OCI-LY7 (cell line): ENCODE measurements at regions not wholly inside any gene's neighbourhood (a gene's known extent, or its start where the extent isn't known, plus 50 kb on each side); places are given as distances from the start of the nearest gene placed in this dataset.

Source experiments
- BruUV-seq: library from RNA; stranded (reverse); fragments of 400-500 nt; replicated peaks from 2 replicates; lab custom pipeline; 2021; lab: Mats Ljungman, UMichigan
- CTCF ChIA-PET: fragments of 300-600 bp; sonication (Branson Sonifier 250); formaldehyde crosslinking; loops from one replicate; lab custom pipeline; 2022; ENCODE audit warnings: antibody characterized with exemption; ENCODE audit not compliant: unreplicated experiment; lab: Charles Lee
- POLR2A ChIA-PET: fragments of 300-600 bp; sonication (Branson Sonifier 250); formaldehyde crosslinking; loops from one replicate; lab custom pipeline; 2022; ENCODE audit warnings: antibody characterized with exemption; lab: Charles Lee
- DNase-seq: peaks from one replicate; pipeline ENCODE4 v3.0.0-alpha.2; 2015; ENCODE audit warnings: low spot score
- H2AFZ ChIP-seq: fragments of 200-600 bp; sonication (generic), shearing (Covaris generic); 2 replicates; pipeline ENCODE4 v1.6.1; 2014; ENCODE audit warnings: mild to moderate bottlenecking, antibody characterized with exemption, low read length, moderate library complexity
- H3K27ac ChIP-seq: fragments of 200-600 bp; sonication (generic); 2 replicates; pipeline ENCODE4 v1.5.1; 2014; ENCODE audit warnings: mixed run types, low read depth, mild to moderate bottlenecking, moderate library complexity, low read length, inconsistent platforms; ENCODE audit not compliant: poor library complexity, severe bottlenecking
- H3K36me3 ChIP-seq: fragments of 200-600 bp; sonication (generic); 2 replicates; pipeline ENCODE4 v1.6.1; 2014; ENCODE audit warnings: mild to moderate bottlenecking, antibody characterized with exemption, low read length, moderate library complexity, mixed read lengths; ENCODE audit not compliant: insufficient read depth
- H3K4me1 ChIP-seq: fragments of 200-600 bp; sonication (generic); 2 replicates; pipeline ENCODE4 v1.5.1; 2014; ENCODE audit warnings: mild to moderate bottlenecking, low read length; ENCODE audit not compliant: insufficient read depth, poor library complexity, severe bottlenecking
- H3K4me2 ChIP-seq: fragments of 200-600 bp; sonication (generic); 2 replicates; pipeline ENCODE4 v1.6.1; 2014; ENCODE audit warnings: mild to moderate bottlenecking, low read length
- H3K4me3 ChIP-seq: fragments of 200-600 bp; sonication (generic); 2 replicates; pipeline ENCODE4 v1.5.1; 2014; ENCODE audit warnings: mild to moderate bottlenecking, low read depth, low read length; ENCODE audit not compliant: poor library complexity, severe bottlenecking
- H3K79me2 ChIP-seq: fragments of 200-600 bp; sonication (generic); 2 replicates; pipeline ENCODE4 v1.6.1; 2016; ENCODE audit warnings: low read depth, mild to moderate bottlenecking, low read length, moderate library complexity, mixed read lengths; ENCODE audit not compliant: insufficient read depth
- H3K9me2 ChIP-seq: fragments of 200-600 bp; sonication (generic); 2 replicates; pipeline ENCODE4 v1.6.1; 2016; ENCODE audit warnings: mild to moderate bottlenecking, low read length, mixed read lengths; ENCODE audit not compliant: insufficient read depth
- H3K9me3 ChIP-seq: fragments of 200-600 bp; sonication (generic); 2 replicates; pipeline ENCODE4 v1.6.1; 2014; ENCODE audit warnings: mild to moderate bottlenecking, mixed run types, low read length, mixed read lengths
- H4K20me1 ChIP-seq: fragments of 200-600 bp; sonication (generic); 2 replicates; pipeline ENCODE4 v1.6.1; 2014; ENCODE audit warnings: mild to moderate bottlenecking, antibody characterized with exemption, low read length, moderate library complexity, mixed read lengths; ENCODE audit not compliant: insufficient read depth
- EZH2phosphoT487 ChIP-seq: fragments of 200-600 bp; sonication (generic); IDR thresholded peaks from 2 replicates; pipeline ENCODE4 v1.6.1; 2018; ENCODE audit warnings: low read depth, borderline replicate concordance, mild to moderate bottlenecking, mixed run types, antibody characterized with exemption, low read length, moderate library complexity, mixed read lengths
- intact Hi-C: fragments of 100-400 bp; cut with micrococcal nuclease; formaldehyde crosslinking; loops from one replicate; pipeline ENCODE4 v1.10.0; 2022; ENCODE audit not compliant: unreplicated experiment
- TF ChIP-seq, protein P1 (sequence below): fragments of 200-600 bp; sonication (generic); conservative IDR thresholded peaks from 2 replicates; pipeline ENCODE4 v1.5.1; 2014; ENCODE audit warnings: mild to moderate bottlenecking, antibody characterized with exemption, low read length, moderate library complexity, mixed read lengths

DNA sequence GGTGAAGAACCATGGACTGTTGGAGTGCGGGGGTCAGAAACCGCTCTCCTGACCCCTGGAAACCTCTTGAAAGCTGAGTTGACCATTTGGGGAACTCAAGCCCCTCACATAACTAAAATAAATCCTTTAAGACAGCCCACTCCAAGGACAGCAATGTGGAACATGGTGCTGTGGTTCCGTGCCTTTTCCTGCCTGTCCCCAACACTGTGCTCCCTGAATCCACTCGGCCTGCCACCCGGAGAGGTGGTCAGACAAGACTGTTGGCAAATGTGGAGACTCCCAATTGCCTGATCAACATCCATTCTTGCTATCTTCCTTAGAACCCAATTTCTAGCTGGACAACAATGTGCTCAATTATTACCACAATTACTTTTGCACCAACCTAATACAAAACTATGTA is 286.0 kb downstream of the NPHP4 start:
- Histone ChIP-seq H4K20me1 (no peaks in the 10 kb centered on the region), H3K27ac (no peak overlapping the region), H3K4me3 (no peak overlapping the region), H2AFZ (no peak overlapping the region), H3K9me2 (no peaks in the 10 kb centered on the region), H3K36me3 (no peaks in the 10 kb centered on the region), H3K9me3 (no peaks in the 10 kb centered on the region), H3K4me2 (no peak overlapping the region), H3K4me1 (no peaks in the 10 kb centered on the region), H3K79me2 (no peaks in the 10 kb centered on the region)
- TF ChIP-seq EZH2phosphoT487, result no peak
- TF ChIP-seq, protein P1, sequence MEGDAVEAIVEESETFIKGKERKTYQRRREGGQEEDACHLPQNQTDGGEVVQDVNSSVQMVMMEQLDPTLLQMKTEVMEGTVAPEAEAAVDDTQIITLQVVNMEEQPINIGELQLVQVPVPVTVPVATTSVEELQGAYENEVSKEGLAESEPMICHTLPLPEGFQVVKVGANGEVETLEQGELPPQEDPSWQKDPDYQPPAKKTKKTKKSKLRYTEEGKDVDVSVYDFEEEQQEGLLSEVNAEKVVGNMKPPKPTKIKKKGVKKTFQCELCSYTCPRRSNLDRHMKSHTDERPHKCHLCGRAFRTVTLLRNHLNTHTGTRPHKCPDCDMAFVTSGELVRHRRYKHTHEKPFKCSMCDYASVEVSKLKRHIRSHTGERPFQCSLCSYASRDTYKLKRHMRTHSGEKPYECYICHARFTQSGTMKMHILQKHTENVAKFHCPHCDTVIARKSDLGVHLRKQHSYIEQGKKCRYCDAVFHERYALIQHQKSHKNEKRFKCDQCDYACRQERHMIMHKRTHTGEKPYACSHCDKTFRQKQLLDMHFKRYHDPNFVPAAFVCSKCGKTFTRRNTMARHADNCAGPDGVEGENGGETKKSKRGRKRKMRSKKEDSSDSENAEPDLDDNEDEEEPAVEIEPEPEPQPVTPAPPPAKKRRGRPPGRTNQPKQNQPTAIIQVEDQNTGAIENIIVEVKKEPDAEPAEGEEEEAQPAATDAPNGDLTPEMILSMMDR, result no peak
- ChIA-PET CTCF (no interaction called here), POLR2A (no interaction called here)
- no TSS peak for BruUV-seq
- intact Hi-C loops, result no loop called here
- no peak for DNase-seq

DNA sequence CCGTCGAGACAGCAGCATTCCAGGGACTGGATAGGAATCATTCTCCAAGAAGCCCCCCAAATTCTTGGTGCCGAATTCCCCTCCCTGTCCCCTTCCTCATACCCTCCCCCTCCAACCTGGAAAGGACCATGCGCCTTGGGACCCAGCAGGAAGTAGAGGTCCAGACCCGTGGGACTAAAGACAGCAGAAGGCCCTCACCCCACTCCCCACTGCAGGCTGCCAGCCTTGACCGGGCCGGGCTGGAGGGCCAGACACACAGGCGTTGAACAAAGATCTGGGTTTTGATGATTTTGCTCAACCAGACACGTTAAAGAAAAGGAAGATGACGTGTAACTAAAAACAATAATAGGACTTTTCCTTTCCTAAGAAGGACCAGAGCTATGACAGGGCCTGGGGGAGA is 286.5 kb downstream of the NPHP4 start:
- intact Hi-C loops, result no loop called here
- Histone ChIP-seq H2AFZ (no peak overlapping the region), H3K9me3 (no peaks in the 10 kb centered on the region), H3K4me2 (no peak overlapping the region), H4K20me1 (no peaks in the 10 kb centered on the region), H3K36me3 (no peaks in the 10 kb centered on the region), H3K4me1 (no peaks in the 10 kb centered on the region), H3K79me2 (no peaks in the 10 kb centered on the region), H3K27ac (no peak overlapping the region), H3K4me3 (no peak overlapping the region), H3K9me2 (no peaks in the 10 kb centered on the region)
- no peak for DNase-seq
- TF ChIP-seq, protein P1, result no peak
- TF ChIP-seq EZH2phosphoT487, result no peak
- CTCF ChIA-PET, result no interaction called here
- BruUV-seq, result no TSS peak
- POLR2A ChIA-PET, result no interaction called here

DNA sequence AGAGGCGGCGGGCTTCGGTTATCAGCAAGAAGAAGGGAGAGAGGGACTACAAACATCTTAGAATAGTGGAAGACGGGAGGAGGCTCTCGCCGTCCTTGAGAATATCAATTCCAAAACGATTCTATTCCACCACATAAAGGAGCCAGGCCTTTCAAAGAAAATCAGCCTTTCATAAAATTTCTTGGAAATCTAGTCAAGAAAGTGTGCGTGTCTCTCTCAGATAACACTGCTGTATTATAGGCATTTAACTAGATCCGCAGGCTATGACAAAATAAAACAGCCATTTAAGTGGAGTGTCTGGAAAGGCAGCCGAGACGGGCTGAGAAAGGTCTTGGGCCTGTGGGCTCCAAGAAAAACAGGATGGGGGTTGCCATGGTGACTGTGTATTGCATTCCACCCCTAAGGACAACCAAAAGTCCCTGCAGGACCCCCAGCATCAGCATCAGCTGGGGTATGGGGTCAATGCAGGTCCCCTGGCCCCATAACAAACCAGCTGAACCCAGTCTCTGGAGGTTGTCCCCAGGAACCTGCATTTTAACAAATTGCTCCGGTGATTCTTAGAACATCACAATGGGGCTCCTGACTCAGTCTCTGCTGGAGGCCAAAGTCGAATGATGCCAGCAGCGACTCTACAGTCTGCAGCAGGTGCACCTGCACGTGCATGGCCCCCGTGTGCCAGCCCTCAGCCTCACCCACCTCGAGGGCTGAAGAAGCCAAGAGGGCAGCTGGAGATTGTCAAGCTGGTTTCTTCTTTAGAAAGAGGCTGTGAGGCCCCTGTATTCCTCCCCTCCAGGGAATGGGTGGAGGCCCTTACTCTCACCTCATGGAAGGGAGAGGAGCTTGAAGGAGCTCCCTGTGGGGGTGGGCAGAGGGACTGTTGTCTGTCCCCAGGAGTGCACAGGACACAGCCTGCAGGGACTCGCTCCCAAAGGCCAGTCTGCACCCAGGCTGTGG is 287.4 kb downstream of the NPHP4 start:
- H3K4me3 ChIP-seq, result no peak overlapping the region

More for the DNA sequence above, 287.4 kb downstream of the NPHP4 start:
- ChIA-PET CTCF (no interaction called here), POLR2A (no interaction called here)
- Histone ChIP-seq H3K9me3 (no peaks in the 10 kb centered on the region), H3K27ac (no peak overlapping the region), H3K4me2 (no peak overlapping the region), H3K79me2 (no peaks in the 10 kb centered on the region), H3K9me2 (no peaks in the 10 kb centered on the region), H4K20me1 (no peaks in the 10 kb centered on the region), H3K4me1 (no peaks in the 10 kb centered on the region), H3K36me3 (no peaks in the 10 kb centered on the region), H2AFZ (no peak overlapping the region)
- no peak for TF ChIP-seq EZH2phosphoT487
- TF ChIP-seq, protein P1, result no peak
- intact Hi-C loops, result no loop called here
- BruUV-seq, result no TSS peak
- no peak for DNase-seq
